Vagina (tissue), 2 donors: ENCODE measurements at regions not wholly inside any gene's neighbourhood (a gene's known extent, or its start where the extent isn't known, plus 50 kb on each side); places are given as distances from the start of the nearest gene placed in this dataset.

Source experiments
- DNase-seq, 2 donors: peaks; one replicate each; pipeline ENCODE4 v3.0.0-alpha.2; 2017; ENCODE audit errors: extremely low spot score in 2 of 2
- H3K27ac ChIP-seq: fragments of 200-600 bp; sonication (generic); one replicate; pipeline ENCODE4 v1.5.1; 2019
- H3K27me3 ChIP-seq: fragments of 200-600 bp; sonication (generic); one replicate; pipeline ENCODE4 v1.5.1; 2019
- H3K36me3 ChIP-seq, 2 donors: fragments of 200-600 bp; sonication (generic); one replicate each; pipeline ENCODE4 v1.5.1; 2017 to 2019
- H3K4me1 ChIP-seq: fragments of 200-600 bp; sonication (generic); one replicate; pipeline ENCODE4 v1.5.1; 2019
- H3K4me3 ChIP-seq, 2 donors: fragments of 200-600 bp; sonication (generic); 1 replicate in 1 of 2; 2 replicates in 1 of 2; pipeline ENCODE4 v1.5.1; 2016 to 2019
- H3K9me3 ChIP-seq: fragments of 200-600 bp; sonication (generic); one replicate; pipeline ENCODE4 v1.5.1; 2019
- CTCF ChIP-seq, 3 experiments: fragments of 450-650 bp in 2 of 3; fragments of 200-600 bp in 1 of 3; sonication (generic) in 1 of 3; IDR thresholded peaks; one replicate each; pipeline ENCODE4 v1.5.1; 2017 to 2019; ENCODE audit warnings: antibody characterized with exemption in 3 of 3, mild to moderate bottlenecking in 2 of 3, moderate library complexity in 2 of 3
- POLR2A ChIP-seq, 2 donors: fragments of 450-650 bp; IDR thresholded peaks; one replicate each; pipeline ENCODE4 v1.6.1; 2017; ENCODE audit warnings: antibody characterized with exemption in 2 of 2, mild to moderate bottlenecking in 2 of 2, moderate library complexity in 2 of 2
- POLR2AphosphoS5 ChIP-seq, 2 donors: sonication (generic); formaldehyde crosslinking; IDR thresholded peaks; one replicate each; pipeline ENCODE4 v1.9.0; 2017; ENCODE audit warnings: antibody characterized with exemption in 2 of 2, mild to moderate bottlenecking in 2 of 2, low read depth in 1 of 2; ENCODE audit not compliant: insufficient read depth in 1 of 2
- intact Hi-C: fragments of 100-400 bp; cut with DNase I; formaldehyde crosslinking; loops from one replicate; pipeline ENCODE4 v1.15.1; 2023

GRCh38 chr12:16949871-16950667 is 344.1 kb upstream of the LMO3 start:
- H3K27me3 ChIP-seq = no peaks in the 10 kb centered on the region
- intact Hi-C loops = no loop called here
- no peak overlapping the region for H3K27ac ChIP-seq
- DNase-seq = no peak
- H3K4me1 ChIP-seq = no peaks in the 10 kb centered on the region
- no peaks in the 10 kb centered on the region for H3K36me3 ChIP-seq
- TF ChIP-seq POLR2AphosphoS5 (IDR thresholded peaks at IDR 0.05; ENCODE audit: insufficient read depth in 1 of 2, low read depth in 1 of 2) (no peak), POLR2A (IDR thresholded peaks at IDR 0.05) (no peak), CTCF (IDR thresholded peaks at IDR 0.05) (no peak)
- H3K4me3 ChIP-seq = no peak overlapping the region
- H3K9me3 ChIP-seq = no peaks in the 10 kb centered on the region

GRCh38 chr12:16949371-16949770 is 343.4 kb upstream of the LMO3 start:
- Histone ChIP-seq H3K36me3 (no peaks in the 10 kb centered on the region), H3K4me1 (no peaks in the 10 kb centered on the region), H3K27me3 (no peaks in the 10 kb centered on the region), H3K4me3 (no peak overlapping the region), H3K27ac (no peak overlapping the region), H3K9me3 (no peaks in the 10 kb centered on the region)
- DNase-seq = no peak
- intact Hi-C loops = no loop called here
- TF ChIP-seq POLR2A (IDR thresholded peaks at IDR 0.05) (no peak), POLR2AphosphoS5 (IDR thresholded peaks at IDR 0.05; ENCODE audit: insufficient read depth in 1 of 2, low read depth in 1 of 2) (no peak), CTCF (IDR thresholded peaks at IDR 0.05) (no peak)

GRCh38 chr12:16946704-16947103 is 340.7 kb upstream of the LMO3 start:
- Histone ChIP-seq H3K4me1 (no peaks in the 10 kb centered on the region), H3K27me3 (no peaks in the 10 kb centered on the region), H3K4me3 (no peak overlapping the region), H3K27ac (no peak overlapping the region), H3K9me3 (no peaks in the 10 kb centered on the region), H3K36me3 (no peaks in the 10 kb centered on the region)
- intact Hi-C loops = no loop called here
- TF ChIP-seq CTCF (IDR thresholded peaks at IDR 0.05) = no peak
- TF ChIP-seq POLR2AphosphoS5 (IDR thresholded peaks at IDR 0.05; ENCODE audit: insufficient read depth in 1 of 2, low read depth in 1 of 2) = no peak
- TF ChIP-seq POLR2A (IDR thresholded peaks at IDR 0.05) = no peak
- DNase-seq = no peak

DNA sequence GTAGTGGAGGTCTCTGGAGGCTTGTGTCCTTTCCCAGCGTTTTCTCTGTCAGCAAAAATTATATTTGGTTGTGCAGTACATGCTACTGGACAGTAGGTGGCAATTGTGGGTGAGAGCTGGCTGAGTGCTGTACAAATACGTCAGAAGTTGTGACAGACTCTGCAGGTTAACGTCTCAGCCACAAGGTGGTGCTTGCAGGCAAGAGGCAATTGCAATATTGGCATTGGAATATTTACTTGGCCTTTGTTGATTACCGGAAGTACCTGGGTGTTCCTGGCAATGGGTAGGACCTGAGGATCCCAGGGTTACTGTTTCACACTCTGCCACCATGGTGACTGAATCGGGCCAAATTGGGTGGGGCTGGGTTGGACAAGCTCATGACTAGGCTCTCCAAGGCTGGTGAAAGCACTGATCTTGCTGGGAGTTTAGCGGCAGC is 333.9 kb upstream of the LMO3 start:
- no peak overlapping the region for H3K4me3 ChIP-seq
- no peaks in the 10 kb centered on the region for H3K27me3 ChIP-seq
- intact Hi-C loops = no loop called here
- no peaks in the 10 kb centered on the region for H3K9me3 ChIP-seq
- TF ChIP-seq POLR2A (IDR thresholded peaks at IDR 0.05) = no peak
- no peak for TF ChIP-seq CTCF (IDR thresholded peaks at IDR 0.05)
- TF ChIP-seq POLR2AphosphoS5 (IDR thresholded peaks at IDR 0.05; ENCODE audit: insufficient read depth in 1 of 2, low read depth in 1 of 2) = no peak
- no peaks in the 10 kb centered on the region for H3K4me1 ChIP-seq
- H3K27ac ChIP-seq = no peak overlapping the region
- no peak for DNase-seq
- H3K36me3 ChIP-seq = no peaks in the 10 kb centered on the region

DNA sequence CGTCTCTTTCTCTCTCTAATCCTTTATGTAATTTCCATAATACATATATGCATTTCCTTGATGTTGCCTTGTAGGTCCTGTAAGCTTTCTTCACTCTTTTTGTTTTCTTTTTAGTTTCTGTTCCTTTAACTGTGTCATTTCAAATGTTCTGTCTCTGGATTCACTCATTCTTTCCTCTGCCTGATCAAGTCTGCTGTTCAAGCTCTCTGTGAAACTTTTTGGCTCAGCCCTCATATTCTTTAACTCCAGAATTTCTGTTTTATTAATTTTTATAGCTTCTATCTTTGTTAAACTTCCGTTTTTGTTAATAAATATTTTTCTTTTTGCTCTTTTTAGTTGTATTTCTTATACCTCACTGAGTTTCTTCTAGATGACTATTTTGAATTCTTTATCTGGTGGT is 321.3 kb upstream of the LMO3 start:
- TF ChIP-seq POLR2A (IDR thresholded peaks at IDR 0.05) (no peak), POLR2AphosphoS5 (IDR thresholded peaks at IDR 0.05; ENCODE audit: insufficient read depth in 1 of 2, low read depth in 1 of 2) (no peak), CTCF (IDR thresholded peaks at IDR 0.05) (no peak)
- no peak overlapping the region for H3K27ac ChIP-seq
- DNase-seq = no peak
- intact Hi-C loops = no loop called here
- no peaks in the 10 kb centered on the region for H3K36me3 ChIP-seq
- no peaks in the 10 kb centered on the region for H3K9me3 ChIP-seq
- H3K4me1 ChIP-seq = no peaks in the 10 kb centered on the region
- H3K27me3 ChIP-seq = no peaks in the 10 kb centered on the region
- no peak overlapping the region for H3K4me3 ChIP-seq
